Hindlimb muscle (tissue), 1 donor: ENCODE measurements at regions not wholly inside any gene's neighbourhood (a gene's known extent, or its start where the extent isn't known, plus 50 kb on each side); places are given as distances from the start of the nearest gene placed in this dataset.
"Not testable (repeated sequence)": the region's sequence is repeated elsewhere in the genome, so short reads cannot be mapped to it uniquely, and the experiment has no call there.

Experiments used
- DNase-seq: peaks from one replicate; pipeline ENCODE4 v3.0.0-alpha.2; 2013

- no peak for DNase-seq
These were observed 55.4 kb upstream of the KLF14 start for GRCh38 chr7:130789436-130789835.

- no peak for DNase-seq
These were observed 57.7 kb upstream of the KLF14 start for GRCh38 chr7:130791746-130792145.

- no peak for DNase-seq
These were observed 60.0 kb upstream of the KLF14 start for GRCh38 chr7:130793855-130794618.

- DNase-seq = no peak
These were observed 60.6 kb upstream of the KLF14 start for GRCh38 chr7:130794619-130794922.

- not testable (repeated sequence) for DNase-seq
These were observed 62.4 kb upstream of the KLF14 start for GRCh38 chr7:130796425-130796824.

GRCh38 chr7:130803127-130803526 lies 69.1 kb upstream of the KLF14 start:
- no peak for DNase-seq

- no peak for DNase-seq
These were observed 70.2 kb upstream of the KLF14 start for GRCh38 chr7:130804220-130804619.

GRCh38 chr7:130812819-130813218 lies 78.8 kb upstream of the KLF14 start:
- not testable (repeated sequence) for DNase-seq

- no peak for DNase-seq
These were observed 80.8 kb upstream of the KLF14 start for GRCh38 chr7:130814778-130815335.

- DNase-seq = no peak
These were observed 84.0 kb upstream of the KLF14 start for GRCh38 chr7:130818056-130818455.

GRCh38 chr7:130821864-130822263 lies 87.9 kb upstream of the KLF14 start:
- no peak for DNase-seq

GRCh38 chr7:130822642-130823041 lies 88.6 kb upstream of the KLF14 start:
- no peak for DNase-seq

- DNase-seq = no peak
These were observed 89.1 kb upstream of the KLF14 start for GRCh38 chr7:130823060-130823459.

GRCh38 chr7:130825819-130826218 lies 91.8 kb upstream of the KLF14 start:
- DNase-seq = no peak

GRCh38 chr7:130829415-130829814 lies 95.4 kb upstream of the KLF14 start:
- no peak for DNase-seq

- DNase-seq = no peak
These were observed 97.3 kb upstream of the KLF14 start for GRCh38 chr7:130831322-130831721.

GRCh38 chr7:130831817-130832481 lies 97.9 kb upstream of the KLF14 start:
- peak; percentile 68 for DNase-seq

GRCh38 chr7:130838738-130839137 lies 104.7 kb upstream of the KLF14 start:
- no peak for DNase-seq

- no peak for DNase-seq
These were observed 106.6 kb upstream of the KLF14 start for GRCh38 chr7:130840599-130840998.

- DNase-seq = no peak
These were observed 107.4 kb upstream of the KLF14 start for GRCh38 chr7:130841416-130841815.

GRCh38 chr7:130843703-130844102 lies 109.7 kb upstream of the KLF14 start:
- no peak for DNase-seq

GRCh38 chr7:130844811-130845580 lies 111.0 kb upstream of the KLF14 start:
- DNase-seq = no peak

GRCh38 chr7:130845581-130846085 lies 111.6 kb upstream of the KLF14 start:
- DNase-seq = no peak
